Stimulated activated CD4-positive, alpha-beta T cell treated with anti-CD3 and anti-CD28 coated beads, TNF-alpha, amount 100 ng/mL, for 48 hours (primary cell): ENCODE measurements at regions not wholly inside any gene's neighbourhood (a gene's known extent, or its start where the extent isn't known, plus 50 kb on each side); places are given as distances from the start of the nearest gene placed in this dataset.
"Not testable (repeated sequence)": the region's sequence is repeated elsewhere in the genome, so short reads cannot be mapped to it uniquely, and the experiment has no call there.

Experiments used
- DNase-seq, 3 donors: peaks; one replicate each; pipeline ENCODE4 v3.0.0-alpha.2; 2020; ENCODE audit warnings: low read depth in 3 of 3

- DNase-seq: no peak
Measured at GRCh38 chr5:166063261-166063660, 2228.2 kb upstream of the WWC1 start.

GRCh38 chr5:166068547-166069335 lies 2222.7 kb upstream of the WWC1 start:
- no peak for DNase-seq

GRCh38 chr5:166073901-166074581 lies 2217.4 kb upstream of the WWC1 start:
- DNase-seq: no peak

- no peak for DNase-seq
Measured at GRCh38 chr5:166074582-166075481, 2216.6 kb upstream of the WWC1 start.

- DNase-seq: no peak
Measured at GRCh38 chr5:166083183-166083959, 2208.1 kb upstream of the WWC1 start.

GRCh38 chr5:166086568-166086967 lies 2204.9 kb upstream of the WWC1 start:
- DNase-seq: no peak

- no peak for DNase-seq
Measured at GRCh38 chr5:166088389-166089039, 2202.9 kb upstream of the WWC1 start.

- no peak for DNase-seq
Measured at GRCh38 chr5:166091931-166092330, 2199.5 kb upstream of the WWC1 start.

- DNase-seq: no peak
Measured at GRCh38 chr5:166093312-166093711, 2198.1 kb upstream of the WWC1 start.

- no peak for DNase-seq
Measured at GRCh38 chr5:166102947-166103346, 2188.5 kb upstream of the WWC1 start.

GRCh38 chr5:166111021-166111420 lies 2180.4 kb upstream of the WWC1 start:
- DNase-seq: no peak

GRCh38 chr5:166117072-166118066 lies 2174.1 kb upstream of the WWC1 start:
- DNase-seq: no peak

GRCh38 chr5:166119506-166119905 lies 2171.9 kb upstream of the WWC1 start:
- no peak for DNase-seq

- no peak for DNase-seq
Measured at GRCh38 chr5:166123717-166124116, 2167.7 kb upstream of the WWC1 start.

- no peak for DNase-seq
Measured at GRCh38 chr5:166127766-166128570, 2163.5 kb upstream of the WWC1 start.

- DNase-seq: not testable (repeated sequence)
Measured at GRCh38 chr5:166145107-166145506, 2146.3 kb upstream of the WWC1 start.

GRCh38 chr5:166163996-166164610 lies 2127.3 kb upstream of the WWC1 start:
- DNase-seq: no peak

- no peak for DNase-seq
Measured at GRCh38 chr5:166165596-166165995, 2125.8 kb upstream of the WWC1 start.
